Retinal pigment epithelial cell (primary cell): ENCODE measurements at regions not wholly inside any gene's neighbourhood (a gene's known extent, or its start where the extent isn't known, plus 50 kb on each side); places are given as distances from the start of the nearest gene placed in this dataset.

Experiments used
- DNase-seq: peaks from one replicate; pipeline ENCODE4 v3.0.0-alpha.2; 2010; ENCODE audit warnings: low read depth
- H3K4me3 ChIP-seq: 2 replicates; pipeline ENCODE4 v1.5.1; 2011; ENCODE audit warnings: mild to moderate bottlenecking, low read length, control low read depth, moderate library complexity
- CTCF ChIP-seq: conservative IDR thresholded peaks from 2 replicates; pipeline ENCODE4 v1.5.1; 2011; ENCODE audit warnings: low read depth, low read length, control low read depth, inconsistent platforms

GRCh38 chr13:110068176-110068473 is 238.8 kb downstream of the COL4A1 start:
- no peak for TF ChIP-seq CTCF
- H3K4me3 ChIP-seq, result no peak overlapping the region
- no peak for DNase-seq

- DNase-seq, result no peak
- no peak overlapping the region for H3K4me3 ChIP-seq
- TF ChIP-seq CTCF, result no peak
Observed at GRCh38 chr13:110067355-110068175, 239.4 kb downstream of the COL4A1 start.

GRCh38 chr13:110065780-110066179 is 241.2 kb downstream of the COL4A1 start:
- no peak for TF ChIP-seq CTCF
- no peak for DNase-seq
- H3K4me3 ChIP-seq, result no peak overlapping the region

GRCh38 chr13:110063490-110064421 is 243.2 kb downstream of the COL4A1 start:
- TF ChIP-seq CTCF, result no peak
- no peak for DNase-seq
- no peak overlapping the region for H3K4me3 ChIP-seq

- TF ChIP-seq CTCF, result no peak
Observed at GRCh38 chr13:110062777-110063442, 244.0 kb downstream of the COL4A1 start.

GRCh38 chr13:110062077-110062776 is 244.7 kb downstream of the COL4A1 start:
- no peak for DNase-seq
- no peak for TF ChIP-seq CTCF
- H3K4me3 ChIP-seq, result no peak overlapping the region

More at GRCh38 chr13:110062777-110063442, 244.0 kb downstream of the COL4A1 start:
- DNase-seq, result no peak
- H3K4me3 ChIP-seq, result no peak overlapping the region
